Peyer's patch (tissue), 4 donors: ENCODE measurements at regions not wholly inside any gene's neighbourhood (a gene's known extent, or its start where the extent isn't known, plus 50 kb on each side); places are given as distances from the start of the nearest gene placed in this dataset.

Source experiments
- POLR2A ChIP-seq, 2 donors: fragments of 450-650 bp; IDR thresholded peaks; one replicate each; pipeline ENCODE4 v1.5.1; 2017; ENCODE audit warnings: antibody characterized with exemption in 2 of 2, mild to moderate bottlenecking in 2 of 2, moderate library complexity in 2 of 2
- TF ChIP-seq, protein P1 (sequence below), 6 experiments: fragments of 450-650 bp in 4 of 6; fragments of 200-600 bp in 2 of 6; sonication (generic) in 1 of 6; IDR thresholded peaks; one replicate each; pipeline ENCODE4 v1.5.1; 2017 to 2019; ENCODE audit warnings: antibody characterized with exemption in 6 of 6, mild to moderate bottlenecking in 3 of 6, moderate library complexity in 1 of 6

DNA sequence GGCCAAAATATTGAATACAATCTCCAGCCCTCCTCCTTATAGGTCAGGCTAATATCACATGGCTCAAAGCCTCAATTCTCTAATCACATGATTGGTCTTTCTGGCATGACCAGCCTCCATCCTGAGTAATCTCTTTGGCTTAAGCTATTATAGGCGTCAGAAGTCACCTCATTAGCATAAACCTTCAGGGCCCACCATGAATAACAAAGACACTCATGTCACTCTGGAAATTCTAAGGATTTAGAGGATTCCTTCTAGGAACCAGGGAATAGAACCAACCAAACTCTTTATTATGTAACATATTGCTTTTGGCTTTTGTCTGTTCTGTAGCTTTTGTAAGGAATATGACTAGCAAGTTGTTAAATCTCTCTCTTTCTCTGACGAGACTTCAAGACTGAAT, 109.2 kb upstream of the IGFBP7 start:
- TF ChIP-seq, protein P1, sequence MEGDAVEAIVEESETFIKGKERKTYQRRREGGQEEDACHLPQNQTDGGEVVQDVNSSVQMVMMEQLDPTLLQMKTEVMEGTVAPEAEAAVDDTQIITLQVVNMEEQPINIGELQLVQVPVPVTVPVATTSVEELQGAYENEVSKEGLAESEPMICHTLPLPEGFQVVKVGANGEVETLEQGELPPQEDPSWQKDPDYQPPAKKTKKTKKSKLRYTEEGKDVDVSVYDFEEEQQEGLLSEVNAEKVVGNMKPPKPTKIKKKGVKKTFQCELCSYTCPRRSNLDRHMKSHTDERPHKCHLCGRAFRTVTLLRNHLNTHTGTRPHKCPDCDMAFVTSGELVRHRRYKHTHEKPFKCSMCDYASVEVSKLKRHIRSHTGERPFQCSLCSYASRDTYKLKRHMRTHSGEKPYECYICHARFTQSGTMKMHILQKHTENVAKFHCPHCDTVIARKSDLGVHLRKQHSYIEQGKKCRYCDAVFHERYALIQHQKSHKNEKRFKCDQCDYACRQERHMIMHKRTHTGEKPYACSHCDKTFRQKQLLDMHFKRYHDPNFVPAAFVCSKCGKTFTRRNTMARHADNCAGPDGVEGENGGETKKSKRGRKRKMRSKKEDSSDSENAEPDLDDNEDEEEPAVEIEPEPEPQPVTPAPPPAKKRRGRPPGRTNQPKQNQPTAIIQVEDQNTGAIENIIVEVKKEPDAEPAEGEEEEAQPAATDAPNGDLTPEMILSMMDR (IDR thresholded peaks at IDR 0.05), result no peak
- no peak for TF ChIP-seq POLR2A (IDR thresholded peaks at IDR 0.05)
